Central memory CD4-positive, alpha-beta T cell (primary cell): ENCODE measurements at regions not wholly inside any gene's neighbourhood (a gene's known extent, or its start where the extent isn't known, plus 50 kb on each side); places are given as distances from the start of the nearest gene placed in this dataset.
"Not testable (repeated sequence)": the region's sequence is repeated elsewhere in the genome, so short reads cannot be mapped to it uniquely, and the experiment has no call there.

Experiments
- DNase-seq: peaks from one replicate; pipeline ENCODE4 v3.0.0; 2022

DNA sequence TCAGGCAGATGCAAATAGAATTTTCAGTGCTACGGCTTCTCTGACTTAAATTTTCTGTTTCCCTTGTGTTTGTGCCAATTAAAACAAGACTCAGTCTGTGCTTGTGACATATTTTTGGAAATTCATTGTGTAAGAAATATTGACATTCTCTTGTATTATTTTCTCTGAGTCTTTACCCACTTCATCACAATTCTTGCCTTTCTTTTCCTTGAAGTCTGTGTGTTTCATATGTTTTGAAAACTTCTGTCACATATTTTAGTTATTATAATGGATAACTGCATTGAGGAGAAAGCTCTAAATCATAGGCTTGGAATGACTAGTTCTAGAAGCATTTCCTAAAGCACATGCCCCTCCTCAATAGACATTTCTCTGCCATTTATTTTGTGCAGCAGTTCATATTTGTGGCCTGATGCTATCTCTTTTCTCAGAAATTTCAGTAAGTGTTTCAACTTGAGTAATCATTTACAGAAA is 206.6 kb downstream of the PALM2AKAP2 start:
- DNase-seq: no peak

DNA sequence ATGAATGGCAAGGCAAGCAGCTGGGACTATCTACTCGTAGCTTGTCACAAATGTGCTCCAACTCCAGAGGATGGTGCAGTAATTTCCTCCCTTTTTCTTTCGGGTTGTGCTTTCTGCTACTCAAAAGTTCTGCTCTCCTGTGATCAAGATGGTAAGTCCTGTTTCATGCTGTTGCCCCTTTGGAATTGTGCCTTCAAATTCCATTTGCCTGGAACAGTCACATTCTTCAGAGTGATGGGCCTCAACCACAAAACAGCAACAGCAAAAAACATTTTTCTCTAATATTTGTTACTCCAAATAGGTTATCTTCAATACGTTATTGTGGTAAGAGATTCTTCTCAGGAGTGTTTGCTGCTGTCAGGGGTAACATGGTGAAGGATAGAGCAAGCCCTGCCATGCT is 209.3 kb downstream of the PALM2AKAP2 start:
- no peak for DNase-seq

DNA sequence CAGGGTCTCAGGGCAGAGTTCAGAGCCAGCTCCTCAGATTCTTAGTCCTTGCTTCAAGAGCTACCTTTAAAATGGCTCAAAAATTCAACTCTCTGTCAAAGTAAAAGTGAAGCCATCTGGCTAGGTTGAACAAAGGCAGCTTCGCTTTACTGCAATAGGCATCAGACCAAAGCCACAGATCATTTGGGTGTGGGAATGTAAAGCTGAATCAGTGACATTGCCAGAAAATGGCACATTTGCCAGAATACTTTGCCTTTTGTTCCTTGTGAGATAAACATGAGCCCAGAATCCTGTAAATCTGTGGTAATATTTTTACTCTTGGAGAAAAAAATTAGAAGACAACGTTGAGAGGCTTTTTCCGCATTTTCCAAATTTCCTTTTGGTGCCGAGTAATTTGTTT is 210.5 kb downstream of the PALM2AKAP2 start:
- DNase-seq: no peak

DNA sequence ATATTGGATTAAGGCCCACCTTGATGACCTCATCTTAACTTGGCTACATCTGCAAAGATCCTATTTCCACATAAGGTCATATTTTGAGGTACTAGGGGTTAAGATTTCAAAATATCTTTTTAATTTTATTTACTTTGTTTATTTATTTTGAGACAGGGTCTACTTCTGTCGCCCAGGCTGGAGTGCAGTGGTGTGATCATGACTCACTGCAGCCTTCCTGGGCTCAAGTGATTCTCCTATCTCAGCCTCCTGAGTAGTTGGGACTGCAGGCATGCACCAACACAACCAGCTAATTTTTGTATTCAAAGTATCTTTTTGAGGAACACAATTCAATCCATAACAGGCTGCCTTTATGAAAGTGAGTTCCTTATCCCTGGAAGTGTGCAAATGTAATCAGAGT is 212.3 kb downstream of the PALM2AKAP2 start:
- no peak for DNase-seq

DNA sequence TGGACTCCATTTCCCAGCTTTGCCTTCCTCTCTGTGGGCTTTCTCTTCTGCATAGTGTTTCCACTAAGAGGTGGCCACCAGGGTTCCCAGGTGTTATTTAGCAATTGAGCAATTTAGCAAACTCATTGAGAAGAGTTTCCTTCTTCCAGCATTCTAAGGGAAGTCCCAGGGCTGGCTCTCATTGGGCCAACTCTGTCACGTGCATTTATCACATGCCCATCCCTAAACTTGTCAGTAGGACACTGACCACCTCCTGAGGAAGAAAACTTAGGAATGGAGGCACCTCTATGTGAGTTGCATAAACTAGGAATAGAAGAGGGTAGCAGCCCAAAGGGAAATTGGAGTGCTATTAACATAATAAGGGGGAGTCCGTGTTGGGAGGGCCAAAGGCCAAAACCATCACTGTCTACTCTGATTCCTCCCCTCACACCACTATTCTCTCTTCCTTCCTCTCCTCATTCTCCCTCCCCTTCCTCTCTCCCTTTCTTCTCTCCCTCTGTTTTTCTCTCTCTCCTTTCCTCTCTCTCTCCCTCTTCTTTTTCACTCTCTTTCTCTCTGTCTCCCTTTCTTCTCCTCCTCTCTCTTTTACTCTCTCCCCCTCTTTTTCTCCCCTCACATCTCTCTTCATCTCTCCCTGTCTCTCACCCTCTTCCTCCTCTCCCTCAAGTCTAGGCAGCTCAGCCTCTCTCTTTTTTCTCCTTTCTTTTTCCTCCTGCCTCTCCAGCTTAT is 213.4 kb downstream of the PALM2AKAP2 start:
- DNase-seq: no peak

DNA sequence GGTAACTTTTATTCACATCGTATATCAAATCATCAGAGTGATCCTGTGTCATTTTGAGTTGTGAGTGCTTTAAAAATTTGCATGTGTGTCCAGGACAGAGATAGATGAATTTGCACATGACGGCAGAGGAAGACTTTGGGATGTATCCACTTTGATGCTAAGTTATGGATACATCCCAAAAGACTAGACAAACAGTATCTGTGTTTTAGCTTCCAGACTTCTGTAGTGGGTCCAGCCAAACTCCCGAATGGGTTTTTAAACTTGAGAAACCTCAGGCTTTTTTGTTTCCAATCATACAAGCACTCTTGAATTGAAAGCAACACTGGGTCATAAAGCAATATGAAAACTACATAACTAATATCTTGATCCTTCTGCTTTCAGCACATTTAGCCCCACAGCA is 213.8 kb downstream of the C9orf152 start:
- DNase-seq: no peak

DNA sequence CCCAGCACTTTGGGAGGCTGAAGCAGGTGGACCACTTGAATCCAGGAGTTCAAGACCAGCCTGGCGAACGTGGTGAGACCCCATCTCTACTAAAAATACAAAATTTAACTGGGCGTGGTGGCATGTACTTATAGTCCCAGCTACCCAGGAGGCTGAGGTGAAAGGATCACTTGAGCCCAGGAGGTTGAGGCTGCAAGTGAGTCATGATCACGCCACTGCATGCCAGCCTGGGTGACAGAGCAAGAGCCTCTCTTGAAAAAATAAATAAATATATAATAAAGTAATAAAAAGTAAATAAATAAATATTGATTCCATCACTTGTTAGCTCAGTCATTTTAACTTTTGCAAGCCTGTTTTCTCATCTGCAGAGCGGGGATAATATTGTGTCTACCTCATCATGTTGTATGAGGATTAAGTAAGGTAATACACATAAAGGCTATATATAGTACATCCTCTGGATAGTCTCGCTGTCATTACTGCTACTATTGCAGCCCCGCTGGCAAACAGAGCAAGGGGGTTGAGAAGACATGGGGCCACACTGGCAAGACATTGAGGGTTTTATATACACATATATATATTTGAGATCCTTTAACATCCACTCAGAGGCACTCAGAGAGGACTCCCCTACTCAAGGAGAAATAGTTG is 210.9 kb downstream of the C9orf152 start:
- no peak for DNase-seq

DNA sequence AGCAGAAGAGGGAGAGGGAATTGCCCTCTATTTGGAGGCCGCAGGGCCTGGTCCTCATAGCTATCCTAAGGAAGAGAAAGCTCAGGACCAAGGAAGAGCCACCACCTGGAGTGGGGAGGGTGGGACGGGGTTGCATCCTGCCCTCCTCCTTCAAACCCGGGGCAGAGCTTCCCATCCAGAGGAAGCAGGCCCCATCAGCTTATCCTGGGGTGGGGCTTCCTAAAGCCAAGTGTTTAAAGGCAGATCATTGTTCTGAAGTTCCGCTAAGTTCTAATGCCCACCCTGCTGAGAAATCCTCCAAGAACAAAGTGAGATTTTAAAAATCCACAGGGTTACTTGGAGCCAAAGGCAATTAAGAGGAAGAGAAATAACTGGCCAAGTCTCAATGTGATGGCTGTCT is 210.3 kb downstream of the C9orf152 start:
- no peak for DNase-seq

DNA sequence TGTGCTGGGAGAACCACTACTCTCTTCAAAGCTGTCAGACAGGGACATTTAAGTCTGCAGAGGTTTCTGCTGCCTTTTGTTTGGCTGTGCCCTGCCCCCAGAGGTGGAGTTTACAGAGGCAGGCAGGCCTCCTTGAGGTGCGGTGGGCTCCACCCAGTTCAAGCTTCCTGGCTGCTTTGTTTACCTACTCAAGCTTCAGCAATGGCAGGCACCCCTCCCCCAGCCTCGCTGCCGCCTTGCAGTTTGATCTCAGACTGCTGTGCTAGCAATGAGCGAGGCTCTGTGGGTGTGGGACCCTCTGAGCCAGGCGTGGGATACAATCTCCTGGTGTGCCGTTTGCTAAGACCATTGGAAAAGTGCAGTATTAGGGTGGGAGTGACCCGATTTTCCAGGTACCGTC is 202.4 kb downstream of the C9orf152 start:
- peak; percentile 19 for DNase-seq

DNA sequence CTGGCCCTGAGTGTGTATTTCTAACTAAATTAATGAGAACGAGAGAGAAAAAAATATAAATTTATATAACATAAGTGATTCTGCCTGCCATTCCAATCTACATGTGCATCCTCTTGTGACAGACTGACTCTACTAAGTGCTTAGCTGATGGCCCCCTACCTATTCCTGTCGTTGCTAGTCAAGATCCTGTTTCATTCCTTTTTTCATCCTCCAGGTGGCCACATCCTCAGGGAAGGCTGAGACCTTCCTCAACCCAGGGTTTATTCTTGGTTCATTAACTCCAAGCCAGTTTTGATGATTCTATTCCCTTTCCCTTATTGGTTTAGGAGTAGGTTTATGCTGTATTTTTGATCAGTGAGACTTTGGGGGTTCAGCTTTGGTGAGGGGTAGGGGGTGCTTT is 201.3 kb downstream of the C9orf152 start:
- DNase-seq: no peak

DNA sequence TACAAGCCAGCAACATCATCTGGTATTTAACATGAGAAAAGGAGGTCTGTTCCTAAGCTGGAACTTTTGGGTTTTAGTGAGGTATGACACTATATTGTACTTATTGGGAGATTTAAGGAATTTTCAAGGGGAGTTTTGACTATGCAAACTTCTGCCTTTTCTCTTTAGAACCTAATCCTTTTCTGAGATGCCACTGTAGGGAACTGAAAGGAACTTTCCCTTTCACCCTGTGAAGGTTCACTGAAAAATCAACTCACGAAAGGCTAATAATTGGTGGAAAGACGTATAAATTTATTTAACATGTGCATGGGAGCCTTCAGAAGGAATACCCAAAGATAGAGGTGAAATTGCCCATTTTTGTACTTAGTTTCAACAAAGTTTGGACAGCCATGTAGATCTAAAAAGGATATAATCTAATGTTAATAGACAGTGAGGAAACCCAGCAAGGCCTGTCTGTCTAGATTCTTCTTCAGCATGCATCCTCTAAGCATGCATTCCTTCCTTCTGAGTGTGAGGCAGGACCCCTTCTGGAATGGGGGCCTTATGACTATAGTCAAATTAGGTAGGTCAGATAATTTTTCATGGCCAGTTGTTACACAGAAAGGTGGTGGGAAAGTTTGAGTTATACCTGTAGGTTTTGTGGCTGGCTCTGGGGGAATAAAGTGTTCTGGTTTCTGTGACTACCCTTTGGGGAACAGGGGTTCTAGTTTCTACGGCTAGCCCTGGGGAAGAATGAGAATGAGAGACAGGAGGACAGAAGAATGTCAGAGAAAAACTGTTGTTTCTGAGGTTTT is 200.3 kb downstream of the C9orf152 start:
- DNase-seq: no peak

DNA sequence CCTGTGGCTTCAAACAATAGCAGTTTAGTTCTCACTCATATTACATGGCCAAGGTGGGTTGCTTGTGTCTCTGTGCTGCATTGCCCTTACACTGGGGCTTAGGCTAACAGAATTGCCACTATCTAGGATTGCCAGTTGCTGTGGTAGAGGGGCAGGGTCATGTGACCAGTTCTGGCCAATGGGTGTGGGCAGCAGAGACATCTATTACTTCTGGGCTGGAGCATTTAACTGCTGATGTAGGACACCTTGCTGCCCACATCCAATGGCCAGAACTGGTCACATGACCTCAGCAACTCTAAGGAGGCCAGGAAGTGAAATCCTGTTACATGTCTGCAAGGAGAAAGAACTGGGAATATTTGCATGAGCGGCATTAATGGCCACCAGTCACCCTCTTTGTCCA is 199.3 kb downstream of the C9orf152 start:
- DNase-seq: no peak

DNA sequence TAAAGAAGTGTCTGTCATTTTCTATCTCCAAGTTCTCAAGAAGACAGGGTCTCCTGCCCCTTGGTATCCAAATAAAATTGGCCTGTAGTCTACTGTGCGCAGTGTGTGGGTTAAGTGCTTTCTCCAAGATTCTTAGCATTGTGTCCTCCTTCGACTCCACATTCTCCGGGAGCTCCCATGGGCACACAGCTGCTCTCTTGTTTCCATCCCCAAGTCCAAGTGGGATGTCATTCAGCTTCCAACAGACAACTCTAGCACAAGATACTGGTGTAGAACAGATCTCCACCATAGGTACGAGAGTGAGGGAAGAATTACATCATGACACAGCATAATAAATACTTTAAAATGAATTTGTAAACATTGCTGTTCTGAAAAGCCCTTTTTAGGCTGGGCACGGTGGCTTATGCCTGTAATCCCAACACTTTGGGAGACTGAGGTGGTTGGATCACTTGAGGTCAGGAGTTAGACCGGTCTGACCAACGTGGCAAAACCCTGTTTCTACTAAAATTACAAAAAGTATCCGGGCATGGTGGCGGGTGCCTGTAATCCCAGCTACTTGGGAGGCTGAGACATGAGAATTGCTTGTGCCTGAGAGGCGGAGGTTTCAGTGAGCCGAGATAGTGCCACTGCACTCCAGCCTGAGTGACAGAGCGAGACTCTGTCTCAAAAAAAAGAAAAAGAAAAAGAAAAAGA is 196.2 kb downstream of the C9orf152 start:
- DNase-seq: no peak

DNA sequence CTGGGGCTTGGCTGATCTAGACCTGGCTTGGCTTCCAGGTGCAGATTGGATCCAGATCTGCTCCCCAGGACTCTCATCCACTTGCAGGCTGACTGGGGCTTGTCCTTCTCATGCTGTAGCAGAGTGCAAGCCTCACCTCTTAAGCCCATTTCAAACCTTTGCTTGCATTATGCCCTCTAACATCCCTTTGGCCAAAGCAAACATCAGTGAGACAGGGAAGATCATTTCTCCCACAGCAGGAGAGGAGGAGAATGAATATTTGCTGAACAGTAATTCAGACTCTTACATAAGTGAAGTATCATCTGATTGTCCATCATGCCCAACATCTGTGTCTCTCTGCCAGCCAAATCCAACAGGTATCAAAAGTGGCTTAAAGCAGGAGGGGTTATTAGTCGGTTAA is 194.9 kb downstream of the C9orf152 start:
- DNase-seq: no peak

DNA sequence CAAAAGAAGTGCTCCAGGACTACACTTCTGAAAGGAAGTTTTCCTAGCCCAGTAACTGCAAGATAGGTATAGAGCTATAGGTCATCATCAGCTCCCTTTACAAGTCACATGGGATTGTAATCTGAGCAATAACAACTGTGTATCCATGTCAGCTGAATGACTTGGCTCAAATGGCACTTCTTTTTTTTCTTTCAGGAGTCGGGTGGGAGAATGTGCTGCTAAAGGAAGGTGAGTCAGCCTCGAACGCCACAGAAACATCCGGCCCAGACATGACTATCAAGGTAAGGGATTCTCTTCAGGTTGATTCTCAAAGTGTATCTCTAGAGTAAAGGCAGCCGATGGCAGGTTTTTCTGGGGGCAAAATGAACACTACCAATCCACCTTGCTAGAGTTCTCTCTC is 192.2 kb downstream of the C9orf152 start:
- no peak for DNase-seq

DNA sequence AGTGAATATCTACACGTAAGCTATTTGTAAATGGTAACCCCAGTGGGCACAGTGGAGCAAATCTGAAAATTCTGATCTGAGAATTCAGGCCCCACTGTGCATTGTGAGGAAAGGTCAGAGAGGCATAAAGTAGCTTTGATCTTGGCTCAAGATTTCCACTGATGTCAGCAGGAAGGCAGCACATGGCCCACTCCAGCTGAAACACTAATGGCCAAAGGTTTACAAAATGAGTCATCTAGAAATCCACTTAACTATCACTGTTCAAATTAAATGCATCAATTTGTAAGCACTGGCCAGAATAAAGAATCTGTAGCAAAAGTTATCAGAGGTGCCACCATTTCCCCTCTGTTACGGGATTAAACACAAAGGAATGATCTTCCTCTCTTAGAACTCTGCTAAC is 191.6 kb downstream of the C9orf152 start:
- DNase-seq: no peak

DNA sequence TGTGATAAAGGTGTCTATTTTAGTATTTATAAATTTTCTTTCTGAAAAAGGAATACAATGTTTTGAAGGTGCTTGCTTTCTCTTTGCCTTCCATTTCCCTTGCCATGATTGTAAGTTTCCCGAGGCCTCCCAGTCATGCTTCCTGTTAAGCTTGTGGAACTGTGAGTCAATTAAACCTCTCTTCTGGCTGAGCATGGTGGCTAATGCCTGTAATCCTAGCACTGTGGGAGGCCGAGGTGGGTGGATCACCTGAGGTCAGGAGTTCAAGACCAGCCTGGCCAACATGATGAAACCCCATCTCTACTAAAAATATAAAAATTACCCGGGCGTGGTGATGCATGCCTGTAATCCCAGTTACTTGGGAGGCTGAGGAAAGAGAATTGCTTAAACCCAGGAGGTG is 187.7 kb downstream of the C9orf152 start:
- not testable (repeated sequence) for DNase-seq

DNA sequence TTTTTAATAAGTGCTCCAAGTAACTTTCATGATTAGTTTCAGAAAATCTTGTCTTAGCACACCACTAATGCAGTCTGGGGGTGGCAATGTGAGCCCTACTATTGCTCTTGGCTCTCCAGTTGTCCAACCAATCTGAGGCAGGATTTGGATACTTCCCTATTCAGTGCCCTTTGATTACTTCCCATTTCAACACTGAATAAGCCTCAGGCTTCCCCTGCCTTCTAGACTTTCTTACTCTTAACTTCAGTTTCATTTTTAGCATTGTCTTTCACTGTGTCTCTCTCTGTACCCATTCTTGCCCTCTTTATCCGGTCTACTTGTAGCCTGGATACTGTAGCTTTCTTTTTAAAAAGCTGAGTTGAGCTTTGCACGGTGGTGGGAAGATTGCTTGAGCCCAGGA is 186.1 kb downstream of the C9orf152 start:
- no peak for DNase-seq

DNA sequence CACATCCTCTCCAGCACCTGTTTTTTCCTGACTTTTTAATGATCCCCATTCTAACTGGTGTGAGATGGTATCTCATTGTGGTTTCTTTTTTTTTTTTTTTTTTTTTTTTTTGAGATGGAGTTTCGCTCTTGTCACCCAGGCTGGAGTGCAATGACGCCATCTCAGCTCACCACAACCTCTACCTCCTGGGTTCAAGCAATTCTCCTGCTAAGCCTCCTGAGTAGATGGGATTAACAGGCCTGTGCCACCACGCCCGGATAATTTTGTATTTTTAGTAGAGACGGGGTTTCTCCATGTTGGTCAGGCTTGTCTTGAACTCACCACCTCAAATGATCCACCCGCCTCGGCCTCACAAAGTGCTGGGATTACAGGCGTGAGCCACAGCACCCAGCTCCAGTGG is 184.7 kb downstream of the C9orf152 start:
- DNase-seq: not testable (repeated sequence)

DNA sequence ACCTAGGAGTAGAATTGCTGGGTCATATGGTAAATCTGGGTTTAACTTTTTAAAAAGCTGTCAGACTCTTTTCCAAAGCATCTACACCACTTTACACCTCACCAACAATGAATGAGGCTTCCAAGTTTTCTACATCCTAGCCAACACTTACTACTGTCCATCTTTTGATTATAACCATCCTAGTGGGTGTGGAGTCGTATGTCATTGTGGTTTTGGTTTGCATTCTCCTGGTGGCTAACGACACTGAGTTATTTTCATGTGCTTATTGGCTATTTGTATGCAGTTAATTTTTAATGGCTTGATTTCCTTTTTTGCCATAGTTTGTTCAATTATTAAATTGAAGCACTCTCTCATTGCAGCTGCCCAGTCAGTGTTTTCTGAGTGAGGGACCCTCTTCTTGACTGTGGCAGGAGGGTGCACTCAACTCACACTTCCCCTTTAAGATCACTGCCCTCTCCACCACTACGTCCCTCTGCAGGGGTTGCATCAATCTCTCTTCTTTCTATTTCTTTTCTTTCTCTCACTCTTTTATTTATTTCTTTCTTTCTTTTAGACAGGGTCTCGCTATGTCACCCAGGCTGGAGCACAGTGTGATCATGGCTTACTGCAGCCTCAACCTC is 182.3 kb downstream of the C9orf152 start:
- DNase-seq: no peak

DNA sequence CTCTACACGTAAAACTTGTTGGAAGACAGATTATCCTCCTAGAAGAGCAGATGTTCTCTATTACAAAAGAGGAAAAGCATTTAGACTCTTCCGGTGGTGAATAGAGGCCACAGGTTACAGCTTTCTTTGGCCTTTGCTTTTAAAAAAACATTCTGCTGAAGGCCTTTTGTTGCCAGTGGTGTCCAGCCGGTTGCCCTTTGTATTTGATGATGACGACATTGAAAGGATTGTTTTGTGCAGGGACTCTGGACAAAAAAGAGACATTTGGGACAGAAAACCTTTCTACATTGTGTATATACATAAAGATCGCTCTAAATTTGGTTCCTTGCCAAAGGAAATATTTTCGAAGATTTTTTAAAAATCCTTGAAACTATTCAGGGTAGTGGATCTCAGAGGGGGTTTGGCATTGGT is 180.3 kb downstream of the C9orf152 start:
- DNase-seq: no peak

DNA sequence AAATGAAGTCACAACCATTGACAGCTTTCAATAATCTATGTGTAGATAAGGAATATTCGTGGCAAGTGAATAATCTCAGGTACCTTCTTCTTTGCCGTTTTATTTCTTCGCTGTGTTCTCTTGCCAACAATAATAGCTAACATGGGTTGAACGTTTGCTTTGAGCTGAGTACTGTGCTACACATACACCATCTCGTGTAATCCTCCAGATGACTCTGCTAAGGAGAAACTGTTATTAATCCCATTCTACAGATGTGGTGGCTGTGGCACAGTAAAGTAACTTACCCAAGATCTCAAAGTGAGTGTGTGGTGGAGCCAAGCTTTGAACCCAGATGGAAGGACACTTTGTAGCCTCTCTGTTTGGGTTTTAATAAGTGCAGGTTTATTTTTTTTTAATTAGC is 179.7 kb downstream of the C9orf152 start:
- DNase-seq: no peak

DNA sequence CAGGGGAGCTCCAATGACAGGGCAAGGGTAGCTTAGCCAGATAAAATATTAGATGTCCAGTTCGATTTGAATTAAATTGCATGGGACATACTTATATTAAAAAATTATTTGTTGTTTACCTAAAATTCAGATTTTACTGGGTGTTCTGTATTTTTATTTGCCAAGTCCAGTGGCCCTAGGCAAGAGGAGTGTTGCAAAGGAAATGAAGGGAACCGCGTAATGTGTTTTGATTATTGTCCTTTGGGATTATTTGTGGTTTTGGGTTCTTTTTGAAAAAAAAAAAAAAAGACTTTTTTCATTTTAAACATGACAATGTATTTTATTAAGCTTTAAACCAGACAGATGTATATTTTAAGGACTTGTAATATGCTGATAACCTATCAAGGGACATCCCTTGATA is 179.3 kb downstream of the C9orf152 start:
- no peak for DNase-seq
